ENCODE measurements at regions not wholly inside any gene's neighbourhood (a gene's known extent, or its start where the extent isn't known, plus 50 kb on each side); places are given as distances from the start of the nearest gene placed in this dataset.

- Histone ChIP-seq H3K79me2 (ENCODE audit: insufficient read depth, low read depth, low read length) (no peaks in the 10 kb centered on the region), H3K4me1 (ENCODE audit: insufficient read depth, low read length, poor library complexity, severe bottlenecking) (no peaks in the 10 kb centered on the region), H2AFZ (ENCODE audit: low read length) (no peak overlapping the region), H3K9me2 (ENCODE audit: insufficient read depth, low read length) (no peaks in the 10 kb centered on the region), H3K4me3 (ENCODE audit: low read depth, low read length, poor library complexity, severe bottlenecking) (no peak overlapping the region), H3K9me3 (ENCODE audit: low read length) (no peaks in the 10 kb centered on the region), H3K36me3 (ENCODE audit: insufficient read depth, low read length) (no peaks in the 10 kb centered on the region), H3K27ac (ENCODE audit: low read depth, low read length, poor library complexity, severe bottlenecking) (no peak overlapping the region), H3K4me2 (ENCODE audit: low read length) (no peak overlapping the region), H4K20me1 (ENCODE audit: insufficient read depth, low read length) (no peaks in the 10 kb centered on the region)
- ChIA-PET POLR2A (no interaction called here), CTCF (ENCODE audit: unreplicated experiment) (no interaction called here)
- no peak for DNase-seq (ENCODE audit: low spot score)
- intact Hi-C loops (cut with micrococcal nuclease; ENCODE audit: unreplicated experiment): no loop called here
- TF ChIP-seq CTCF (conservative IDR thresholded peaks at IDR 0.05; ENCODE audit: low read length): no peak
- no TSS peak for BruUV-seq (replicated peaks)
Observed at GRCh38 chrX:113950081-113950678, 633.7 kb upstream of the HTR2C start.

GRCh38 chrX:113947548-113947947 lies 636.3 kb upstream of the HTR2C start:
- TF ChIP-seq CTCF (conservative IDR thresholded peaks at IDR 0.05; ENCODE audit: low read length) (no peak), EZH2phosphoT487 (IDR thresholded peaks at IDR 0.05; ENCODE audit: borderline replicate concordance, low read depth, low read length) (no peak)
- Histone ChIP-seq H3K9me2 (ENCODE audit: insufficient read depth, low read length) (no peaks in the 10 kb centered on the region), H3K36me3 (ENCODE audit: insufficient read depth, low read length) (no peaks in the 10 kb centered on the region), H4K20me1 (ENCODE audit: insufficient read depth, low read length) (no peaks in the 10 kb centered on the region), H3K27ac (ENCODE audit: low read depth, low read length, poor library complexity, severe bottlenecking) (no peak overlapping the region), H2AFZ (ENCODE audit: low read length) (no peak overlapping the region), H3K4me1 (ENCODE audit: insufficient read depth, low read length, poor library complexity, severe bottlenecking) (no peaks in the 10 kb centered on the region), H3K4me3 (ENCODE audit: low read depth, low read length, poor library complexity, severe bottlenecking) (no peak overlapping the region), H3K9me3 (ENCODE audit: low read length) (no peaks in the 10 kb centered on the region), H3K4me2 (ENCODE audit: low read length) (no peak overlapping the region), H3K79me2 (ENCODE audit: insufficient read depth, low read depth, low read length) (no peaks in the 10 kb centered on the region)
- BruUV-seq (replicated peaks): no TSS peak
- DNase-seq (ENCODE audit: low spot score): no peak
- intact Hi-C loops (cut with micrococcal nuclease; ENCODE audit: unreplicated experiment): no loop called here
- ChIA-PET CTCF (ENCODE audit: unreplicated experiment) (no interaction called here), POLR2A (interaction anchor here (0.6 to 2.4 kb wide), 2 partner anchors 16 to 1929 kb away, joined by 3 to 5 read pairs; no protein-coding TSS in a partner anchor)

GRCh38 chrX:113935518-113935917 lies 648.4 kb upstream of the HTR2C start:
- ChIA-PET POLR2A (no interaction called here), CTCF (ENCODE audit: unreplicated experiment) (no interaction called here)
- Histone ChIP-seq H3K9me2 (ENCODE audit: insufficient read depth, low read length) (no peaks in the 10 kb centered on the region), H3K79me2 (ENCODE audit: insufficient read depth, low read depth, low read length) (no peaks in the 10 kb centered on the region), H3K27ac (ENCODE audit: low read depth, low read length, poor library complexity, severe bottlenecking) (no peak overlapping the region), H3K4me3 (ENCODE audit: low read depth, low read length, poor library complexity, severe bottlenecking) (no peak overlapping the region), H3K36me3 (ENCODE audit: insufficient read depth, low read length) (no peaks in the 10 kb centered on the region), H2AFZ (ENCODE audit: low read length) (no peak overlapping the region), H3K4me2 (ENCODE audit: low read length) (no peak overlapping the region), H4K20me1 (ENCODE audit: insufficient read depth, low read length) (no peaks in the 10 kb centered on the region), H3K4me1 (ENCODE audit: insufficient read depth, low read length, poor library complexity, severe bottlenecking) (no peaks in the 10 kb centered on the region), H3K9me3 (ENCODE audit: low read length) (no peaks in the 10 kb centered on the region)
- DNase-seq (ENCODE audit: low spot score): no peak
- intact Hi-C loops (cut with micrococcal nuclease; ENCODE audit: unreplicated experiment): no loop called here
- TF ChIP-seq CTCF (conservative IDR thresholded peaks at IDR 0.05; ENCODE audit: low read length): no peak
- no peak for TF ChIP-seq EZH2phosphoT487 (IDR thresholded peaks at IDR 0.05; ENCODE audit: borderline replicate concordance, low read depth, low read length)
- BruUV-seq (replicated peaks): no TSS peak

Data from OCI-LY7 (cell line).